HepG2 (cell line): ENCODE measurements at regions not wholly inside any gene's neighbourhood (a gene's known extent, or its start where the extent isn't known, plus 50 kb on each side); places are given as distances from the start of the nearest gene placed in this dataset.

Experiments
- ATAC-seq: fragments of 200-7000 bp; cut with Tn5 transposase; 3 replicates; pipeline ENCODE4 v1.9.1; 2020; ENCODE audit warnings: mild to moderate bottlenecking, moderate library complexity
- BruUV-seq: library from RNA; stranded (reverse); fragments of 400-500 nt; replicated peaks from 2 replicates; lab custom pipeline; 2021; lab: Mats Ljungman, UMichigan
- CTCF ChIA-PET: fragments of 300-600 bp; formaldehyde crosslinking; extraction: SDS; loops from one replicate; lab custom pipeline; 2021; ENCODE audit warnings: low total read pairs, inconsistent platforms, low intra/inter-chr PET ratio; lab: Yijun Ruan, JAX
- POLR2A ChIA-PET: fragments of 350-600 bp; sonication (Branson Sonifier 250); formaldehyde crosslinking; loops from one replicate; lab custom pipeline; 2020; ENCODE audit warnings: antibody characterized with exemption, inconsistent platforms; lab: Yijun Ruan, JAX
- DNase-seq: peaks from one replicate; pipeline ENCODE4 v3.0.0-alpha.2; 2015; ENCODE audit warnings: low spot score
- FAIRE-seq: peaks from 3 replicates; lab custom pipeline; 2011; peaks lifted over from hg19 to GRCh38; lab: Jason Lieb, UNC
- H2AFZ ChIP-seq: one replicate; pipeline ENCODE4 v1.6.1; 2011; ENCODE audit warnings: low read length, inconsistent platforms
- H3K27ac ChIP-seq: fragments of 300-600 bp; 3 replicates; pipeline ENCODE4 v1.8.0; 2011; ENCODE audit warnings: mixed run types, mild to moderate bottlenecking, mixed read lengths, low read length, inconsistent platforms; ENCODE audit not compliant: insufficient read depth; ENCODE audit errors: extremely low read length
- H3K27me3 ChIP-seq, 2 experiments: fragments of 200-600 bp in 1 of 2; 2 replicates in 1 of 2; 3 replicates in 1 of 2; pipeline versions ENCODE4 v1.6.0 to v1.8.0; 2011; ENCODE audit warnings: low read length in 2 of 2, mild to moderate bottlenecking in 2 of 2, moderate library complexity in 2 of 2, inconsistent platforms in 1 of 2; ENCODE audit not compliant: insufficient read depth in 2 of 2, control insufficient read depth in 1 of 2
- H3K36me3 ChIP-seq, 2 experiments: fragments of 200-600 bp in 1 of 2; replicated peaks in 1 of 2; 2 replicates in 1 of 2; 3 replicates in 1 of 2; pipeline versions ENCODE4 v1.5.1 to v1.8.0; 2011; ENCODE audit warnings: low read length in 2 of 2, inconsistent platforms in 1 of 2; ENCODE audit not compliant: insufficient read depth in 2 of 2, control insufficient read depth in 1 of 2
- H3K4me1 ChIP-seq: 2 replicates; pipeline ENCODE4 v1.5.1; 2012; ENCODE audit warnings: low read length, inconsistent platforms; ENCODE audit not compliant: insufficient read depth
- H3K4me2 ChIP-seq: 2 replicates; pipeline ENCODE4 v1.6.0; 2011; ENCODE audit warnings: low read depth, low read length, inconsistent platforms
- H3K4me3 ChIP-seq, 3 experiments: fragments of 200-600 bp in 1 of 3; sonication (generic), shearing (Covaris generic) in 1 of 3; replicated peaks in 1 of 3; 2 replicates each; pipeline ENCODE4 v1.5.1; 2011 to 2016; ENCODE audit warnings: low read length in 3 of 3, inconsistent platforms in 2 of 3, low read depth in 2 of 3, mild to moderate bottlenecking in 2 of 3, control low read depth in 1 of 3, mixed read lengths in 1 of 3; ENCODE audit not compliant: insufficient read depth in 1 of 3
- H3K79me2 ChIP-seq: one replicate; pipeline ENCODE4 v1.6.1; 2011; ENCODE audit warnings: low read length, inconsistent platforms; ENCODE audit not compliant: insufficient read depth
- H3K9ac ChIP-seq: 2 replicates; pipeline ENCODE4 v1.6.0; 2011; ENCODE audit warnings: mild to moderate bottlenecking, low read depth, low read length, inconsistent platforms; ENCODE audit not compliant: insufficient read depth
- H3K9me3 ChIP-seq: 2 replicates; pipeline ENCODE4 v1.5.1; 2012; ENCODE audit warnings: mild to moderate bottlenecking, low read length
- H4K20me1 ChIP-seq: 2 replicates; pipeline ENCODE4 v1.6.0; 2011; ENCODE audit warnings: inconsistent platforms, mild to moderate bottlenecking, low read length, moderate library complexity; ENCODE audit not compliant: insufficient read depth
- JUNB ChIP-seq: sonication (generic); formaldehyde crosslinking; IDR thresholded peaks from 2 replicates; pipeline ENCODE4 v1.8.0; 2022; ENCODE audit warnings: missing genetic modification reagents, mild to moderate bottlenecking, borderline replicate concordance
- NFYC ChIP-seq: IDR thresholded peaks from 2 replicates; pipeline ENCODE4 v1.6.1; 2016; ENCODE audit warnings: missing genetic modification reagents, missing compliant biosample characterization
- PAF1 ChIP-seq: IDR thresholded peaks from 2 replicates; pipeline ENCODE4 v1.6.1; 2016; ENCODE audit warnings: missing genetic modification reagents, missing compliant biosample characterization
- SRSF1 ChIP-seq: fragments of 200-400 bp; formaldehyde crosslinking; optimal IDR thresholded peaks from 2 replicates; pipeline ENCODE3; 2017; ENCODE audit warnings: mild to moderate bottlenecking, low read depth, low read length, moderate library complexity
- ZBTB7B ChIP-seq: sonication (generic); formaldehyde crosslinking; IDR thresholded peaks from 2 replicates; pipeline ENCODE4 v1.4.0; 2020; ENCODE audit warnings: missing genetic modification reagents
- ZMYM3 ChIP-seq: sonication (generic); formaldehyde crosslinking; IDR thresholded peaks from 2 replicates; pipeline ENCODE4 v1.5.1; 2020; ENCODE audit warnings: mild to moderate bottlenecking, missing genetic modification reagents
- ZNF3 ChIP-seq: IDR thresholded peaks from 2 replicates; pipeline ENCODE4 v1.7.0; 2017; ENCODE audit warnings: inconsistent platforms
- ZNF562 ChIP-seq: sonication (generic); formaldehyde crosslinking; IDR thresholded peaks from 2 replicates; pipeline ENCODE4 v1.8.0; 2022; ENCODE audit warnings: missing genetic modification reagents, borderline replicate concordance
- ZNF607 ChIP-seq: sonication (generic); formaldehyde crosslinking; IDR thresholded peaks from 2 replicates; pipeline ENCODE4 v1.5.1; 2020; ENCODE audit warnings: missing genetic modification reagents, mild to moderate bottlenecking, borderline replicate concordance
- ZNF747 ChIP-seq: sonication (generic); formaldehyde crosslinking; IDR thresholded peaks from 2 replicates; pipeline ENCODE4 v1.8.1; 2023; ENCODE audit warnings: missing genetic modification reagents, mild to moderate bottlenecking, borderline replicate concordance
- ZNF879 ChIP-seq: sonication (generic); formaldehyde crosslinking; IDR thresholded peaks from 2 replicates; pipeline ENCODE4 v1.8.1; 2023; ENCODE audit warnings: missing genetic modification reagents
- ZSCAN9 ChIP-seq: IDR thresholded peaks from 2 replicates; pipeline ENCODE4 v1.6.1; 2016; ENCODE audit warnings: borderline replicate concordance
- WGBS: methylation state at CpG from one replicate; pipeline ENCODE4 v1.1.6; 2017; ENCODE audit warnings: low lambda C conversion rate; 5-methylcytosine and 5-hydroxymethylcytosine counted together
- in situ Hi-C: cut with HindIII; loops from 2 replicates; pipeline ENCODE4 v1.10.0; 2017; ENCODE audit warnings: low pct_unique_long_range_greater_than_20kb; ENCODE audit not compliant: extremely low pct_ligation_motif_present
- intact Hi-C: fragments of 100-400 bp; cut with micrococcal nuclease; formaldehyde crosslinking; loops from one replicate; pipeline ENCODE4 v1.10.0; 2022; ENCODE audit not compliant: unreplicated experiment
- TF ChIP-seq, protein P1 (sequence below), 2 experiments: sonication (generic) in 1 of 2; formaldehyde crosslinking in 1 of 2; IDR thresholded peaks; 2 replicates each; pipeline versions ENCODE4 v1.6.1 to v1.9.0; 2014 to 2022; ENCODE audit warnings: antibody characterized with exemption in 1 of 2, borderline replicate concordance in 1 of 2, inconsistent platforms in 1 of 2, low read depth in 1 of 2, missing genetic modification reagents in 1 of 2

DNA sequence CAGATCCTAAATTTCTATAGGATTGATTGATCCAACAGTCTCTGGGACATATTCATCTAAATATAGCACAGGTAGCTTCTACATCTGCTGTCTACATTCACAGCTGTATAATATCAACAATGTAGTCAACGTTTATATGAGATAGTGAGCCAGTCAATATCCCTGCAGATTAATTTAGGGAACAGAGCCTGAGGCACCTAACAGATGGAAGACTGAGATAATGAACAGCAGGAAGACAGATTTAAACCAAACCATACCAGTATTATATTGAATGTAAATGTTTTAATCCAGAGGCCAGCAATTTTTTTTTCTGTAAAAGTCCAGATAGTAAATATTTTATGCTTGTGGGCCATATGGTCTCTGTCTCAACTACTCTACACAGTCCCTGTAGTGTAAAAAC is 2072.4 kb downstream of the MRPL39 start:
- ChIA-PET POLR2A (no interaction called here), CTCF (no interaction called here)
- no peak overlapping the region for H3K4me2 ChIP-seq
- H3K9me3 ChIP-seq = peaks cover 79% of the 10 kb centered on the region
- FAIRE-seq (no peak), DNase-seq (no peak), ATAC-seq (no peak)
- BruUV-seq = no TSS peak
- no peaks in the 10 kb centered on the region for H3K79me2 ChIP-seq
- H3K36me3 ChIP-seq = no peaks in the 10 kb centered on the region
- WGBS = 0% methylated on average over 1 of the region's 1 CpG
- TF ChIP-seq ZNF3 (CRISPR knock-in tag) (no peak), ZNF607 (CRISPR knock-in tag) (no peak)
- in situ Hi-C loops (no loop called here), intact Hi-C loops (no loop called here)
- H3K4me1 ChIP-seq = no peaks in the 10 kb centered on the region
- H3K9ac ChIP-seq = no peak overlapping the region
- no peak overlapping the region for H2AFZ ChIP-seq
- no peak overlapping the region for H3K4me3 ChIP-seq
- H3K27me3 ChIP-seq = no peaks in the 10 kb centered on the region
- H3K27ac ChIP-seq = no peak overlapping the region
- H4K20me1 ChIP-seq = no peaks in the 10 kb centered on the region

DNA sequence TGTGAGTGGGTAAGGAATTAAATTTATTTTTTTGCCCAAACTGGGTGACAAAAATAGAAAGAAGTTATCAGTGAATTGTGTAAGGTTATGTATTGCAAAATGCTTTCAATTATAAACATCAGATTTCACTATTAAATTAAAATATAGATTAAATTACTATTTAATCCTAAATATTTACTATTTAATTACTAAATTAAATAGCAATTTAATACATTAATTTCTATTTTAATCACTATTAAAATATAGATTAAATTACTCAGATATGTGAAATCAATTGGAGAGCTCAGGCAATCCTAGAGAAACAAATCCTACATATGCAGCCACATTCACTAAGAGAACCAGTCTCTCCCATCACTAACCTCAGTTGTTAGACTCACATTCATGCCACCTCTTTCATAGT is 2075.8 kb downstream of the MRPL39 start:
- in situ Hi-C loops = no loop called here
- no TSS peak for BruUV-seq

More for the DNA sequence above, 2075.8 kb downstream of the MRPL39 start:
- intact Hi-C loops = no loop called here
- H3K79me2 ChIP-seq = no peaks in the 10 kb centered on the region
- H3K4me1 ChIP-seq = no peaks in the 10 kb centered on the region
- no peak for TF ChIP-seq PAF1 (CRISPR knock-in tag)
- no peak for TF ChIP-seq ZNF879
- no peak for TF ChIP-seq ZSCAN9 (CRISPR knock-in tag)
- TF ChIP-seq, protein P1, sequence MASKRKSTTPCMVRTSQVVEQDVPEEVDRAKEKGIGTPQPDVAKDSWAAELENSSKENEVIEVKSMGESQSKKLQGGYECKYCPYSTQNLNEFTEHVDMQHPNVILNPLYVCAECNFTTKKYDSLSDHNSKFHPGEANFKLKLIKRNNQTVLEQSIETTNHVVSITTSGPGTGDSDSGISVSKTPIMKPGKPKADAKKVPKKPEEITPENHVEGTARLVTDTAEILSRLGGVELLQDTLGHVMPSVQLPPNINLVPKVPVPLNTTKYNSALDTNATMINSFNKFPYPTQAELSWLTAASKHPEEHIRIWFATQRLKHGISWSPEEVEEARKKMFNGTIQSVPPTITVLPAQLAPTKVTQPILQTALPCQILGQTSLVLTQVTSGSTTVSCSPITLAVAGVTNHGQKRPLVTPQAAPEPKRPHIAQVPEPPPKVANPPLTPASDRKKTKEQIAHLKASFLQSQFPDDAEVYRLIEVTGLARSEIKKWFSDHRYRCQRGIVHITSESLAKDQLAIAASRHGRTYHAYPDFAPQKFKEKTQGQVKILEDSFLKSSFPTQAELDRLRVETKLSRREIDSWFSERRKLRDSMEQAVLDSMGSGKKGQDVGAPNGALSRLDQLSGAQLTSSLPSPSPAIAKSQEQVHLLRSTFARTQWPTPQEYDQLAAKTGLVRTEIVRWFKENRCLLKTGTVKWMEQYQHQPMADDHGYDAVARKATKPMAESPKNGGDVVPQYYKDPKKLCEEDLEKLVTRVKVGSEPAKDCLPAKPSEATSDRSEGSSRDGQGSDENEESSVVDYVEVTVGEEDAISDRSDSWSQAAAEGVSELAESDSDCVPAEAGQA (IDR thresholded peaks at IDR 0.05; ENCODE audit: low read depth) = no peak
- TF ChIP-seq, protein P1 (CRISPR knock-in tag; IDR thresholded peaks at IDR 0.05; ENCODE audit: borderline replicate concordance) = no peak
- no peak for TF ChIP-seq NFYC (CRISPR knock-in tag)
- TF ChIP-seq ZMYM3 = no peak
- TF ChIP-seq ZNF562 = no peak
- TF ChIP-seq SRSF1 = no peak
- no peak for TF ChIP-seq ZNF747 (CRISPR knock-in tag)
- no peak for TF ChIP-seq JUNB (CRISPR knock-in tag)
- no peak for TF ChIP-seq ZBTB7B (CRISPR knock-in tag)
- ChIA-PET POLR2A (no interaction called here), CTCF (no interaction called here)
- peaks cover 76% of the 10 kb centered on the region for H3K9me3 ChIP-seq
- H3K27ac ChIP-seq = no peak overlapping the region
- no peaks in the 10 kb centered on the region for H3K36me3 ChIP-seq
- no peak for ATAC-seq
- no peaks in the 10 kb centered on the region for H3K27me3 ChIP-seq
- no peaks in the 10 kb centered on the region for H4K20me1 ChIP-seq
- no peak for DNase-seq
- FAIRE-seq = no peak
- H3K4me2 ChIP-seq = no peak overlapping the region
- H2AFZ ChIP-seq = no peak overlapping the region
- H3K4me3 ChIP-seq = no peak overlapping the region
- H3K9ac ChIP-seq = no peak overlapping the region
